ENCODE measurements at regions not wholly inside any gene's neighbourhood (a gene's known extent, or its start where the extent isn't known, plus 50 kb on each side); places are given as distances from the start of the nearest gene placed in this dataset.
A peak's percentile ranks its signal among the peaks of the same experiment; 100 is the strongest.

GRCh38 chr9:86452201-86452828 is 98.1 kb upstream of the TUT7 start:
- no peak overlapping the region for H3K27ac ChIP-seq
- ATAC-seq (ENCODE audit: insufficient number of reproducible peaks, low FRiP score, low read depth) (no peak), DNase-seq (ENCODE audit: low spot score) (no peak)
- no peaks in the 10 kb centered on the region for H3K9me3 ChIP-seq
- no peaks in the 10 kb centered on the region for H3K27me3 ChIP-seq (replicated peaks; ENCODE audit: insufficient read depth)
- no peak overlapping the region for H3K4me3 ChIP-seq
- H3K4me1 ChIP-seq (ENCODE audit: control insufficient read depth in 1 of 2, low read depth in 2 of 2) = peaks cover 0 to 6% of the 10 kb centered on the region in 2 donors
- no peaks in the 10 kb centered on the region for H3K36me3 ChIP-seq
- TF ChIP-seq CTCF (IDR thresholded peaks at IDR 0.05) = no peak

- ATAC-seq (ENCODE audit: insufficient number of reproducible peaks, low FRiP score, low read depth) (no peak), DNase-seq (ENCODE audit: low spot score) (no peak)
- no peak overlapping the region for H3K27ac ChIP-seq
- H3K9me3 ChIP-seq = no peaks in the 10 kb centered on the region
- no peaks in the 10 kb centered on the region for H3K36me3 ChIP-seq
- TF ChIP-seq CTCF (IDR thresholded peaks at IDR 0.05) = no peak
- no peak overlapping the region for H3K4me3 ChIP-seq
- H3K4me1 ChIP-seq (ENCODE audit: control insufficient read depth in 1 of 2, low read depth in 2 of 2) = no peaks in the 10 kb centered on the region
- H3K27me3 ChIP-seq (replicated peaks; ENCODE audit: insufficient read depth) = no peaks in the 10 kb centered on the region
Observed at GRCh38 chr9:86449246-86449645, 95.0 kb upstream of the TUT7 start.

GRCh38 chr9:86445671-86446070 is 91.5 kb upstream of the TUT7 start:
- DNase-seq (ENCODE audit: low spot score) (no peak), ATAC-seq (ENCODE audit: insufficient number of reproducible peaks, low FRiP score, low read depth) (no peak)
- Histone ChIP-seq H3K9me3 (no peaks in the 10 kb centered on the region), H3K36me3 (no peaks in the 10 kb centered on the region), H3K27ac (no peak overlapping the region), H3K27me3 (replicated peaks; ENCODE audit: insufficient read depth) (no peaks in the 10 kb centered on the region), H3K4me1 (ENCODE audit: control insufficient read depth in 1 of 2, low read depth in 2 of 2) (no peaks in the 10 kb centered on the region), H3K4me3 (no peak overlapping the region)
- no peak for TF ChIP-seq CTCF (IDR thresholded peaks at IDR 0.05)

- no peak overlapping the region for H3K27ac ChIP-seq
- no peak for TF ChIP-seq CTCF (IDR thresholded peaks at IDR 0.05)
- H3K4me3 ChIP-seq = no peak overlapping the region
- no peaks in the 10 kb centered on the region for H3K4me1 ChIP-seq (ENCODE audit: control insufficient read depth in 1 of 2, low read depth in 2 of 2)
- H3K9me3 ChIP-seq = no peaks in the 10 kb centered on the region
- ATAC-seq (ENCODE audit: insufficient number of reproducible peaks, low FRiP score, low read depth) = no peak
- no peaks in the 10 kb centered on the region for H3K36me3 ChIP-seq
- no peaks in the 10 kb centered on the region for H3K27me3 ChIP-seq (replicated peaks; ENCODE audit: insufficient read depth)
- no peak for DNase-seq (ENCODE audit: low spot score)
Observed at GRCh38 chr9:86443992-86444391, 89.8 kb upstream of the TUT7 start.

- Histone ChIP-seq H3K4me1 (ENCODE audit: control insufficient read depth in 1 of 2, low read depth in 2 of 2) (no peaks in the 10 kb centered on the region), H3K27ac (no peak overlapping the region), H3K9me3 (no peaks in the 10 kb centered on the region), H3K36me3 (no peaks in the 10 kb centered on the region), H3K4me3 (no peak overlapping the region), H3K27me3 (replicated peaks; ENCODE audit: insufficient read depth) (no peaks in the 10 kb centered on the region)
- no peak for ATAC-seq (ENCODE audit: insufficient number of reproducible peaks, low FRiP score, low read depth)
- no peak for DNase-seq (ENCODE audit: low spot score)
- TF ChIP-seq CTCF (IDR thresholded peaks at IDR 0.05) = peak; percentile 60
Observed at GRCh38 chr9:86434039-86434726, 80.0 kb upstream of the TUT7 start.

Data from thoracic aorta (tissue), 2 donors.